ENCODE measurements at regions not wholly inside any gene's neighbourhood (a gene's known extent, or its start where the extent isn't known, plus 50 kb on each side); places are given as distances from the start of the nearest gene placed in this dataset.

- no peak for DNase-seq
Observed at GRCh38 chr13:97057176-97057575, 62.9 kb upstream of the OXGR1 start.

GRCh38 chr13:97058391-97058790 lies 64.1 kb upstream of the OXGR1 start:
- DNase-seq, result no peak

GRCh38 chr13:97058926-97059325 lies 64.7 kb upstream of the OXGR1 start:
- DNase-seq, result no peak

- no peak for DNase-seq
Observed at GRCh38 chr13:97067017-97067895, 73.0 kb upstream of the OXGR1 start.

GRCh38 chr13:97068151-97068550 lies 73.9 kb upstream of the OXGR1 start:
- DNase-seq, result peak; percentile 92

- no peak for DNase-seq
Observed at GRCh38 chr13:97069050-97069815, 75.0 kb upstream of the OXGR1 start.

GRCh38 chr13:97072297-97072696 lies 78.0 kb upstream of the OXGR1 start:
- no peak for DNase-seq

GRCh38 chr13:97074618-97075017 lies 80.3 kb upstream of the OXGR1 start:
- no peak for DNase-seq

- DNase-seq, result no peak
Observed at GRCh38 chr13:97076898-97077297, 82.6 kb upstream of the OXGR1 start.

GRCh38 chr13:97077341-97077740 lies 83.1 kb upstream of the OXGR1 start:
- DNase-seq, result no peak

- no peak for DNase-seq
Observed at GRCh38 chr13:97079726-97080125, 85.5 kb upstream of the OXGR1 start.

GRCh38 chr13:97082461-97083207 lies 88.4 kb upstream of the OXGR1 start:
- no peak for DNase-seq

- no peak for DNase-seq
Observed at GRCh38 chr13:97091196-97091595, 96.9 kb upstream of the OXGR1 start.

GRCh38 chr13:97100821-97101220 lies 106.5 kb upstream of the OXGR1 start:
- DNase-seq, result no peak

- DNase-seq, result no peak
Observed at GRCh38 chr13:97101912-97102708, 107.8 kb upstream of the OXGR1 start.

GRCh38 chr13:97106323-97106722 lies 112.0 kb upstream of the OXGR1 start:
- DNase-seq, result no peak

GRCh38 chr13:97107815-97108529 lies 113.7 kb upstream of the OXGR1 start:
- no peak for DNase-seq

- no peak for DNase-seq
Observed at GRCh38 chr13:97108530-97108900, 113.6 kb upstream of the MBNL2 start.

- no peak for DNase-seq
Observed at GRCh38 chr13:97109256-97109655, 112.9 kb upstream of the MBNL2 start.

GRCh38 chr13:97109841-97110492 lies 112.2 kb upstream of the MBNL2 start:
- peak; percentile 72 for DNase-seq

- DNase-seq, result no peak
Observed at GRCh38 chr13:97110936-97111335, 111.2 kb upstream of the MBNL2 start.
